CD14-positive monocyte (primary cell): ENCODE measurements at regions not wholly inside any gene's neighbourhood (a gene's known extent, or its start where the extent isn't known, plus 50 kb on each side); places are given as distances from the start of the nearest gene placed in this dataset.

Source experiments
- DNase-seq, 3 donors: peaks; one replicate each; pipeline ENCODE4 v3.0.0-alpha.2; 2011 to 2022
- H2AFZ ChIP-seq: 2 replicates; pipeline ENCODE4 v1.6.0; 2012; ENCODE audit warnings: mild to moderate bottlenecking, low read depth, low read length, inconsistent platforms; ENCODE audit not compliant: insufficient read depth, poor library complexity, severe bottlenecking
- H3K27ac ChIP-seq, 2 donors: 1 replicate in 1 of 2; 2 replicates in 1 of 2; pipeline ENCODE4 v1.5.1; 2012 to 2013; ENCODE audit warnings: low read length in 2 of 2, control low read depth in 1 of 2, inconsistent platforms in 1 of 2, low read depth in 1 of 2, mild to moderate bottlenecking in 1 of 2
- H3K27me3 ChIP-seq, 2 donors: one replicate each; pipeline versions ENCODE4 v1.6.0 to v1.6.1; 2011 to 2013; ENCODE audit warnings: low read length in 2 of 2; ENCODE audit not compliant: control insufficient read depth in 2 of 2, insufficient read depth in 2 of 2
- H3K36me3 ChIP-seq, 2 donors: replicated peaks in 1 of 2; 1 replicate in 1 of 2; 2 replicates in 1 of 2; pipeline versions ENCODE4 v1.5.1 to v1.6.1; 2012 to 2013; ENCODE audit warnings: low read length in 2 of 2, control low read depth in 1 of 2, inconsistent platforms in 1 of 2, mild to moderate bottlenecking in 1 of 2; ENCODE audit not compliant: insufficient read depth in 2 of 2, control insufficient read depth in 1 of 2
- H3K4me1 ChIP-seq, 2 donors: 1 replicate in 1 of 2; 2 replicates in 1 of 2; pipeline versions ENCODE4 v1.5.1 to v1.6.1; 2012 to 2013; ENCODE audit warnings: low read length in 2 of 2, control low read depth in 1 of 2, inconsistent platforms in 1 of 2, mild to moderate bottlenecking in 1 of 2, moderate library complexity in 1 of 2; ENCODE audit not compliant: insufficient read depth in 2 of 2, control insufficient read depth in 1 of 2
- H3K4me2 ChIP-seq: replicated peaks from 2 replicates; pipeline ENCODE3; 2012; ENCODE audit warnings: low read length, moderate library complexity, mild to moderate bottlenecking; ENCODE audit not compliant: poor library complexity, severe bottlenecking; ENCODE audit errors: extremely low read depth
- H3K4me3 ChIP-seq, 3 experiments: fragments of 200-600 bp in 1 of 3; sonication (generic) in 1 of 3; replicated peaks in 1 of 3; 1 replicate in 2 of 3; 2 replicates in 1 of 3; pipeline ENCODE4 v1.5.1; 2011 to 2013; ENCODE audit warnings: low read length in 3 of 3, mild to moderate bottlenecking in 3 of 3, control low read depth in 2 of 3, low read depth in 2 of 3, inconsistent platforms in 1 of 3, moderate library complexity in 1 of 3
- H3K79me2 ChIP-seq: 2 replicates; pipeline ENCODE4 v1.6.0; 2012; ENCODE audit warnings: mild to moderate bottlenecking, control low read depth, inconsistent platforms, low read length, moderate library complexity; ENCODE audit not compliant: insufficient read depth
- H3K9ac ChIP-seq: 2 replicates; pipeline ENCODE4 v1.6.0; 2017; ENCODE audit warnings: low read length, mild to moderate bottlenecking; ENCODE audit not compliant: insufficient read depth, poor library complexity, severe bottlenecking
- H3K9me3 ChIP-seq, 2 donors: replicated peaks in 1 of 2; 1 replicate in 1 of 2; 2 replicates in 1 of 2; pipeline versions ENCODE4 v1.5.1 to v1.6.1; 2012 to 2013; ENCODE audit warnings: low read length in 2 of 2, control low read depth in 1 of 2; ENCODE audit not compliant: control insufficient read depth in 1 of 2, insufficient read depth in 1 of 2
- H4K20me1 ChIP-seq: 2 replicates; pipeline ENCODE4 v1.6.0; 2012; ENCODE audit warnings: mild to moderate bottlenecking, low read length, control low read depth, moderate library complexity; ENCODE audit not compliant: insufficient read depth
- H3K27ac Mint-ChIP-seq, 7 donors: one replicate each; pipeline ENCODE4 v1.8.0; 2020; ENCODE audit warnings: mild to moderate bottlenecking in 7 of 7, mixed read lengths in 7 of 7, moderate library complexity in 6 of 7, inconsistent platforms in 2 of 7
- H3K27me3 Mint-ChIP-seq, 3 donors: one replicate each; pipeline ENCODE4 v1.8.0; 2021 to 2022; ENCODE audit warnings: low read depth in 3 of 3, mild to moderate bottlenecking in 3 of 3, mixed read lengths in 3 of 3, moderate library complexity in 3 of 3, inconsistent platforms in 1 of 3
- H3K36me3 Mint-ChIP-seq, 2 donors: one replicate each; pipeline ENCODE4 v1.8.0; 2020; ENCODE audit warnings: mixed read lengths in 2 of 2, inconsistent platforms in 1 of 2, mild to moderate bottlenecking in 1 of 2
- H3K4me1 Mint-ChIP-seq: one replicate; pipeline ENCODE4 v1.8.0; 2020; ENCODE audit warnings: mild to moderate bottlenecking, mixed read lengths
- H3K4me3 Mint-ChIP-seq, 2 donors: one replicate each; pipeline ENCODE4 v1.8.0; 2020; ENCODE audit warnings: mild to moderate bottlenecking in 2 of 2, mixed read lengths in 2 of 2, moderate library complexity in 1 of 2
- H3K9me3 Mint-ChIP-seq, 7 donors: one replicate each; pipeline ENCODE4 v1.8.0; 2020 to 2022; ENCODE audit warnings: mixed read lengths in 7 of 7, mild to moderate bottlenecking in 6 of 7, moderate library complexity in 6 of 7, inconsistent platforms in 2 of 7
- CTCF ChIP-seq: fragments of 200-600 bp; IDR thresholded peaks from one replicate; pipeline ENCODE4 v1.8.0; 2022; ENCODE audit warnings: antibody characterized with exemption, mild to moderate bottlenecking
- WGBS: methylation state at CpG from one replicate; pipeline ENCODE4 v1.1.5; 2013; ENCODE audit warnings: missing lambda C conversion rate; ENCODE audit not compliant: insufficient coverage; 5-methylcytosine and 5-hydroxymethylcytosine counted together
- intact Hi-C, 2 donors: fragments of 100-400 bp; cut with micrococcal nuclease; formaldehyde crosslinking; loops; one replicate each; pipeline versions ENCODE4 v1.15.0 to v1.15.1; 2023

GRCh38 chr6:14217728-14218518, 100.4 kb downstream of the CD83 start:
- Histone ChIP-seq H3K79me2 (no peaks in the 10 kb centered on the region), H3K4me1 (peaks cover 0 to 2% of the 10 kb centered on the region in 2 donors), H3K4me3 (no peak overlapping the region), H3K27me3 (no peaks in the 10 kb centered on the region), H3K36me3 (no peaks in the 10 kb centered on the region), H3K9me3 (no peaks in the 10 kb centered on the region), H2AFZ (no peak overlapping the region), H3K4me2 (no peak overlapping the region), H3K9ac (no peak overlapping the region), H4K20me1 (no peaks in the 10 kb centered on the region), H3K27ac (no peak overlapping the region)
- H3K27ac Mint-ChIP-seq: no peak overlapping the region
- DNase-seq: no peak
- no peaks in the 10 kb centered on the region for H3K9me3 Mint-ChIP-seq
- H3K4me1 Mint-ChIP-seq: peaks cover 5% of the 10 kb centered on the region
- no peaks in the 10 kb centered on the region for H3K36me3 Mint-ChIP-seq
- intact Hi-C loops: no loop called here
- 81% methylated on average over 8 of the region's 12 CpGs for WGBS
- TF ChIP-seq CTCF: no peak
- H3K27me3 Mint-ChIP-seq: peaks cover 0 to 5% (median 0%) of the 10 kb centered on the region in 3 donors
- H3K4me3 Mint-ChIP-seq: no peak overlapping the region

- H3K79me2 ChIP-seq: no peaks in the 10 kb centered on the region
- H3K36me3 ChIP-seq: no peaks in the 10 kb centered on the region
- H3K9ac ChIP-seq: no peak overlapping the region
- WGBS: no CpG with 5 or more reads among the region's 1 CpG
- peaks cover 5% of the 10 kb centered on the region for H3K4me1 Mint-ChIP-seq
- H3K27me3 ChIP-seq: no peaks in the 10 kb centered on the region
- H3K4me1 ChIP-seq: peaks cover 0 to 2% of the 10 kb centered on the region in 2 donors
- no peaks in the 10 kb centered on the region for H3K9me3 Mint-ChIP-seq
- no peaks in the 10 kb centered on the region for H4K20me1 ChIP-seq
- no peaks in the 10 kb centered on the region for H3K36me3 Mint-ChIP-seq
- H3K4me3 ChIP-seq: no peak overlapping the region
- H2AFZ ChIP-seq: no peak overlapping the region
- no peak overlapping the region for H3K27ac Mint-ChIP-seq
- TF ChIP-seq CTCF: no peak
- no peaks in the 10 kb centered on the region for H3K9me3 ChIP-seq
- no peak overlapping the region for H3K4me2 ChIP-seq
- intact Hi-C loops: no loop called here
- H3K4me3 Mint-ChIP-seq: no peak overlapping the region
- DNase-seq: no peak
- H3K27me3 Mint-ChIP-seq: peaks cover 0 to 5% (median 0%) of the 10 kb centered on the region in 3 donors
- no peak overlapping the region for H3K27ac ChIP-seq
Observed at GRCh38 chr6:14218519-14218800, 100.9 kb downstream of the CD83 start.
